H1 (cell line): ENCODE measurements at regions not wholly inside any gene's neighbourhood (a gene's known extent, or its start where the extent isn't known, plus 50 kb on each side); places are given as distances from the start of the nearest gene placed in this dataset.

Experiments used
- CTCF ChIA-PET: fragments of 300-600 bp; sonication (Branson Sonifier 250); formaldehyde crosslinking; loops from one replicate; lab custom pipeline; 2021; ENCODE audit not compliant: partially characterized antibody; lab: Charles Lee
- POLR2A ChIA-PET: fragments of 300-600 bp; sonication (Branson Sonifier 250); formaldehyde crosslinking; loops from one replicate; lab custom pipeline; 2021; ENCODE audit warnings: inconsistent platforms; ENCODE audit not compliant: partially characterized antibody; lab: Charles Lee
- DNase-seq, 2 experiments: peaks; one replicate each; pipeline versions ENCODE4 v3.0.0 to v3.0.0-alpha.2; 2010 to 2022; ENCODE audit warnings: low spot score in 2 of 2, low read depth in 1 of 2, mixed read lengths in 1 of 2
- FAIRE-seq: peaks from 2 replicates; lab custom pipeline; 2011; peaks lifted over from hg19 to GRCh38; lab: Jason Lieb, UNC
- H2AFZ ChIP-seq: 2 replicates; pipeline ENCODE4 v1.8.1; 2012; ENCODE audit warnings: low read length, inconsistent platforms
- H2AK5ac ChIP-seq: 2 replicates; pipeline ENCODE4 v1.6.1; 2013; ENCODE audit warnings: low read depth, low read length
- H2BK120ac ChIP-seq: replicated peaks from 2 replicates; pipeline ENCODE3; 2013; ENCODE audit warnings: low read depth, low read length, inconsistent platforms
- H2BK12ac ChIP-seq: 2 replicates; pipeline ENCODE4 v1.6.1; 2013; ENCODE audit warnings: low read depth, low read length
- H2BK15ac ChIP-seq: 2 replicates; pipeline ENCODE4 v1.6.1; 2013; ENCODE audit warnings: low read length
- H2BK20ac ChIP-seq: 2 replicates; pipeline ENCODE4 v1.6.1; 2013; ENCODE audit warnings: low read length
- H2BK5ac ChIP-seq: 2 replicates; pipeline ENCODE4 v1.6.1; 2013; ENCODE audit warnings: low read depth, low read length
- H3K14ac ChIP-seq: 2 replicates; pipeline ENCODE4 v1.6.1; 2013; ENCODE audit warnings: inconsistent platforms; ENCODE audit not compliant: insufficient read length
- H3K18ac ChIP-seq: 2 replicates; pipeline ENCODE4 v1.6.1; 2013; ENCODE audit warnings: low read length; ENCODE audit errors: extremely low read depth
- H3K23ac ChIP-seq: 2 replicates; pipeline ENCODE4 v1.6.1; 2013; ENCODE audit warnings: inconsistent platforms; ENCODE audit not compliant: insufficient read length
- H3K23me2 ChIP-seq: 2 replicates; pipeline ENCODE4 v1.6.1; 2013; ENCODE audit warnings: low read depth, low read length
- H3K27ac ChIP-seq: 2 replicates; pipeline ENCODE4 v1.6.1; 2011; ENCODE audit warnings: low read depth, low read length, inconsistent platforms
- H3K27me3 ChIP-seq, 4 experiments: replicated peaks in 1 of 4; 1 replicate in 1 of 4; 2 replicates in 3 of 4; pipeline versions ENCODE4 v1.6.1 to v1.8.1; 2011 to 2013; ENCODE audit warnings: low read length in 3 of 4, mild to moderate bottlenecking in 3 of 4, inconsistent platforms in 2 of 4, mixed read lengths in 2 of 4, moderate library complexity in 1 of 4; ENCODE audit not compliant: control insufficient read depth in 3 of 4, insufficient read depth in 3 of 4; ENCODE audit errors: extremely low read depth in 1 of 4
- H3K36me3 ChIP-seq, 4 experiments: 2 replicates each; pipeline versions ENCODE4 v1.6.1 to v1.8.1; 2011 to 2013; ENCODE audit warnings: mild to moderate bottlenecking in 4 of 4, low read length in 3 of 4, moderate library complexity in 2 of 4, control low read depth in 1 of 4, inconsistent platforms in 1 of 4; ENCODE audit not compliant: insufficient read depth in 4 of 4, control insufficient read depth in 2 of 4
- H3K4ac ChIP-seq: replicated peaks from 2 replicates; pipeline ENCODE3; 2013; ENCODE audit warnings: low read length, low read depth, mixed read lengths, inconsistent platforms; ENCODE audit not compliant: insufficient read length
- H3K4me1 ChIP-seq, 4 experiments: replicated peaks in 1 of 4; 1 replicate in 1 of 4; 2 replicates in 3 of 4; pipeline versions ENCODE4 v1.6.1 to v1.8.1; 2011 to 2013; ENCODE audit warnings: low read length in 3 of 4, inconsistent platforms in 2 of 4, mixed read lengths in 1 of 4; ENCODE audit not compliant: insufficient read depth in 4 of 4, control insufficient read depth in 3 of 4
- H3K4me2 ChIP-seq, 2 experiments: 2 replicates each; pipeline versions ENCODE4 v1.6.1 to v1.8.1; 2011 to 2013; ENCODE audit warnings: low read depth in 2 of 2, low read length in 2 of 2, control low read depth in 1 of 2, inconsistent platforms in 1 of 2, mild to moderate bottlenecking in 1 of 2; ENCODE audit not compliant: insufficient read depth in 1 of 2
- H3K4me3 ChIP-seq, 4 experiments: fragments of 200-600, 300-600 bp in 1 of 4; sonication (generic), shearing (Covaris generic), sonication (Bioruptor Twin) in 1 of 4; 2 replicates each; pipeline versions ENCODE4 v1.5.1 to v1.8.1; 2011 to 2016; ENCODE audit warnings: low read length in 4 of 4, low read depth in 3 of 4, control low read depth in 2 of 4, inconsistent platforms in 2 of 4, mild to moderate bottlenecking in 2 of 4, mixed read lengths in 1 of 4, moderate library complexity in 1 of 4; ENCODE audit not compliant: insufficient read depth in 2 of 4; ENCODE audit errors: extremely low read depth in 1 of 4
- H3K56ac ChIP-seq: replicated peaks from 2 replicates; pipeline ENCODE3; 2013; ENCODE audit warnings: low read depth, mild to moderate bottlenecking, mixed read lengths, low read length, inconsistent platforms; ENCODE audit not compliant: insufficient read length
- H3K79me1 ChIP-seq: 2 replicates; pipeline ENCODE4 v1.6.1; 2013; ENCODE audit warnings: low read depth, low read length, control low read depth
- H3K79me2 ChIP-seq, 2 experiments: 2 replicates each; pipeline versions ENCODE4 v1.6.1 to v1.8.1; 2012 to 2013; ENCODE audit warnings: low read length in 2 of 2, mild to moderate bottlenecking in 2 of 2, inconsistent platforms in 1 of 2; ENCODE audit not compliant: insufficient read depth in 2 of 2, control insufficient read depth in 1 of 2
- H3K9ac ChIP-seq, 4 experiments: replicated peaks in 1 of 4; 1 replicate in 1 of 4; 2 replicates in 3 of 4; pipeline versions ENCODE4 v1.6.1 to v1.8.1; 2011 to 2013; ENCODE audit warnings: low read depth in 3 of 4, low read length in 3 of 4, control low read depth in 2 of 4, mild to moderate bottlenecking in 2 of 4, moderate library complexity in 2 of 4, inconsistent platforms in 1 of 4; ENCODE audit errors: extremely low read depth in 1 of 4
- H3K9me3 ChIP-seq, 2 experiments: 2 replicates each; pipeline versions ENCODE4 v1.6.1 to v1.8.1; 2012 to 2013; ENCODE audit warnings: mild to moderate bottlenecking in 2 of 2, moderate library complexity in 2 of 2, control low read depth in 1 of 2, inconsistent platforms in 1 of 2, low read depth in 1 of 2, low read length in 1 of 2, mixed read lengths in 1 of 2; ENCODE audit not compliant: insufficient read depth in 2 of 2
- H4K20me1 ChIP-seq, 2 experiments: replicated peaks in 1 of 2; 2 replicates each; pipeline versions ENCODE3 to v1.8.1; 2011 to 2013; ENCODE audit warnings: inconsistent platforms in 2 of 2, low read length in 2 of 2, mild to moderate bottlenecking in 1 of 2; ENCODE audit not compliant: insufficient read depth in 2 of 2, control insufficient read depth in 1 of 2
- H4K5ac ChIP-seq: 2 replicates; pipeline ENCODE4 v1.6.1; 2013; ENCODE audit warnings: low read length, low read depth, mixed read lengths, inconsistent platforms; ENCODE audit not compliant: insufficient read length
- H4K8ac ChIP-seq: 2 replicates; pipeline ENCODE4 v1.8.0; 2013; ENCODE audit warnings: mild to moderate bottlenecking, moderate library complexity, low read length, inconsistent platforms; ENCODE audit not compliant: insufficient read depth; ENCODE audit errors: extremely low read depth
- H4K91ac ChIP-seq: replicated peaks from 2 replicates; pipeline ENCODE3; 2013; ENCODE audit warnings: low read length, mixed read lengths, inconsistent platforms; ENCODE audit not compliant: insufficient read length
- BCL11A ChIP-seq, 2 experiments: IDR thresholded peaks; one replicate each; pipeline ENCODE4 v1.6.1; 2011; ENCODE audit warnings: low read depth in 2 of 2, low read length in 2 of 2, mild to moderate bottlenecking in 2 of 2
- CTCF ChIP-seq, 3 experiments: IDR thresholded peaks; 1 replicate in 2 of 3; 2 replicates in 1 of 3; pipeline versions ENCODE4 v1.5.1 to v1.6.1; 2011; ENCODE audit warnings: low read length in 3 of 3, mild to moderate bottlenecking in 3 of 3, inconsistent platforms in 2 of 3, low read depth in 1 of 3, moderate library complexity in 1 of 3; ENCODE audit not compliant: insufficient read depth in 1 of 3; ENCODE audit errors: control extremely low read depth in 1 of 3
- WGBS, 2 experiments: shearing (Covaris generic) in 1 of 2; methylation state at CpG; one replicate each; pipeline versions ENCODE4 v1.1.6 to v1.1.7; 2013 to 2015; ENCODE audit warnings: low lambda C conversion rate in 2 of 2, mixed read lengths in 2 of 2, inconsistent platforms in 1 of 2, low coverage in 1 of 2, missing lambda C conversion rate in 1 of 2; ENCODE audit not compliant: insufficient replicate concordance in 2 of 2, insufficient coverage in 1 of 2, insufficient read length in 1 of 2; ENCODE audit errors: extremely low coverage in 1 of 2, missing lambda C conversion rate in 1 of 2; 5-methylcytosine and 5-hydroxymethylcytosine counted together

- 90% methylated on average over 12 of the region's 12 CpGs; no CpG with 5 or more reads in 1 of the 2 experiments for WGBS, 2 experiments
- Histone ChIP-seq H3K27ac (no peak overlapping the region), H4K8ac (no peak overlapping the region), H3K9me3 (no peaks in the 10 kb centered on the region), H2BK5ac (no peak overlapping the region), H4K5ac (no peak overlapping the region), H4K91ac (no peak overlapping the region), H2BK120ac (no peak overlapping the region), H3K23me2 (no peaks in the 10 kb centered on the region), H2BK20ac (no peak overlapping the region), H3K36me3 (no peaks in the 10 kb centered on the region), H3K27me3 (no peaks in the 10 kb centered on the region; a peak in 1 of 7 replicates), H3K79me2 (no peaks in the 10 kb centered on the region), H3K79me1 (no peaks in the 10 kb centered on the region), H2BK12ac (no peak overlapping the region), H4K20me1 (no peaks in the 10 kb centered on the region), H2AK5ac (no peak overlapping the region), H2AFZ (no peak overlapping the region), H3K56ac (no peak overlapping the region), H3K4ac (no peak overlapping the region), H3K23ac (no peak overlapping the region), H3K4me3 (no peak overlapping the region), H3K9ac (no peak overlapping the region), H3K14ac (no peak overlapping the region), H3K4me1 (no peaks in the 10 kb centered on the region), H3K18ac (no peak overlapping the region), H2BK15ac (no peak overlapping the region), H3K4me2 (no peak overlapping the region)
- FAIRE-seq: no peak
- no peak for DNase-seq
- ChIA-PET CTCF (interaction anchor here (1.3 kb wide), 1 partner anchor 26 kb away, joined by 7 read pairs; no protein-coding TSS in a partner anchor), POLR2A (no interaction called here)
- TF ChIP-seq CTCF (IDR thresholded peaks at IDR 0.05; ENCODE audit: control extremely low read depth in 1 of 3, insufficient read depth in 1 of 3, low read depth in 1 of 3, low read length in 3 of 3) (no peak), BCL11A (IDR thresholded peaks at IDR 0.05; ENCODE audit: low read depth in 2 of 2, low read length in 2 of 2) (no peak)
These were observed 437.6 kb upstream of the ZMIZ1 start for GRCh38 chr10:78630944-78631838.
